ENCODE measurements at regions not wholly inside any gene's neighbourhood (a gene's known extent, or its start where the extent isn't known, plus 50 kb on each side); places are given as distances from the start of the nearest gene placed in this dataset.
"Not testable (repeated sequence)": the region's sequence is repeated elsewhere in the genome, so short reads cannot be mapped to it uniquely, and the experiment has no call there.

GRCh38 chr15:100772892-100773520 lies 106.6 kb upstream of the ALDH1A3 start:
- H3K9me3 ChIP-seq, result no peaks in the 10 kb centered on the region
- DNase-seq, result no peak
- no peaks in the 10 kb centered on the region for H3K27me3 ChIP-seq
- no peak overlapping the region for H3K27ac ChIP-seq
- H3K4me1 ChIP-seq, result no peaks in the 10 kb centered on the region
- intact Hi-C loops (cut with DNase I), result no loop called here
- ATAC-seq, result no peak
- TF ChIP-seq, protein P1, sequence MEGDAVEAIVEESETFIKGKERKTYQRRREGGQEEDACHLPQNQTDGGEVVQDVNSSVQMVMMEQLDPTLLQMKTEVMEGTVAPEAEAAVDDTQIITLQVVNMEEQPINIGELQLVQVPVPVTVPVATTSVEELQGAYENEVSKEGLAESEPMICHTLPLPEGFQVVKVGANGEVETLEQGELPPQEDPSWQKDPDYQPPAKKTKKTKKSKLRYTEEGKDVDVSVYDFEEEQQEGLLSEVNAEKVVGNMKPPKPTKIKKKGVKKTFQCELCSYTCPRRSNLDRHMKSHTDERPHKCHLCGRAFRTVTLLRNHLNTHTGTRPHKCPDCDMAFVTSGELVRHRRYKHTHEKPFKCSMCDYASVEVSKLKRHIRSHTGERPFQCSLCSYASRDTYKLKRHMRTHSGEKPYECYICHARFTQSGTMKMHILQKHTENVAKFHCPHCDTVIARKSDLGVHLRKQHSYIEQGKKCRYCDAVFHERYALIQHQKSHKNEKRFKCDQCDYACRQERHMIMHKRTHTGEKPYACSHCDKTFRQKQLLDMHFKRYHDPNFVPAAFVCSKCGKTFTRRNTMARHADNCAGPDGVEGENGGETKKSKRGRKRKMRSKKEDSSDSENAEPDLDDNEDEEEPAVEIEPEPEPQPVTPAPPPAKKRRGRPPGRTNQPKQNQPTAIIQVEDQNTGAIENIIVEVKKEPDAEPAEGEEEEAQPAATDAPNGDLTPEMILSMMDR (IDR thresholded peaks at IDR 0.05), result no peak
- H3K4me3 ChIP-seq, result no peak overlapping the region
- no peaks in the 10 kb centered on the region for H3K36me3 ChIP-seq

GRCh38 chr15:100774044-100774443 lies 105.6 kb upstream of the ALDH1A3 start:
- H3K9me3 ChIP-seq; H3K4me3 ChIP-seq; H3K27me3 ChIP-seq; ATAC-seq; H3K4me1 ChIP-seq; H3K36me3 ChIP-seq; H3K27ac ChIP-seq; intact Hi-C loops (cut with DNase I): not testable (repeated sequence)
- DNase-seq, result peak; percentile 53

- ATAC-seq (no peak), DNase-seq (peak; percentile 41)
- intact Hi-C loops (cut with DNase I), result no loop called here
- TF ChIP-seq, protein P1 (IDR thresholded peaks at IDR 0.05), result no peak
- Histone ChIP-seq H3K36me3 (no peaks in the 10 kb centered on the region), H3K4me1 (no peaks in the 10 kb centered on the region), H3K27ac (no peak overlapping the region), H3K27me3 (no peaks in the 10 kb centered on the region), H3K9me3 (no peaks in the 10 kb centered on the region), H3K4me3 (no peak overlapping the region)
Observed at GRCh38 chr15:100775581-100776185, 103.9 kb upstream of the ALDH1A3 start.

GRCh38 chr15:100777821-100778220 lies 101.8 kb upstream of the ALDH1A3 start:
- H3K4me1 ChIP-seq, result no peaks in the 10 kb centered on the region
- TF ChIP-seq, protein P1 (IDR thresholded peaks at IDR 0.05), result no peak
- intact Hi-C loops (cut with DNase I), result no loop called here
- H3K27me3 ChIP-seq, result no peaks in the 10 kb centered on the region
- H3K27ac ChIP-seq, result no peak overlapping the region
- H3K36me3 ChIP-seq, result no peaks in the 10 kb centered on the region
- no peak for ATAC-seq
- H3K4me3 ChIP-seq, result no peak overlapping the region
- H3K9me3 ChIP-seq, result no peaks in the 10 kb centered on the region
- no peak for DNase-seq

- ATAC-seq, result no peak
- H3K27ac ChIP-seq, result no peak overlapping the region
- H3K4me3 ChIP-seq, result no peak overlapping the region
- DNase-seq, result peak; percentile 39
- TF ChIP-seq, protein P1 (IDR thresholded peaks at IDR 0.05), result no peak
- H3K4me1 ChIP-seq, result no peaks in the 10 kb centered on the region
- H3K27me3 ChIP-seq, result no peaks in the 10 kb centered on the region
- H3K36me3 ChIP-seq, result no peaks in the 10 kb centered on the region
- intact Hi-C loops (cut with DNase I), result no loop called here
- no peaks in the 10 kb centered on the region for H3K9me3 ChIP-seq
Observed at GRCh38 chr15:100778831-100779288, 100.8 kb upstream of the ALDH1A3 start.

DNA sequence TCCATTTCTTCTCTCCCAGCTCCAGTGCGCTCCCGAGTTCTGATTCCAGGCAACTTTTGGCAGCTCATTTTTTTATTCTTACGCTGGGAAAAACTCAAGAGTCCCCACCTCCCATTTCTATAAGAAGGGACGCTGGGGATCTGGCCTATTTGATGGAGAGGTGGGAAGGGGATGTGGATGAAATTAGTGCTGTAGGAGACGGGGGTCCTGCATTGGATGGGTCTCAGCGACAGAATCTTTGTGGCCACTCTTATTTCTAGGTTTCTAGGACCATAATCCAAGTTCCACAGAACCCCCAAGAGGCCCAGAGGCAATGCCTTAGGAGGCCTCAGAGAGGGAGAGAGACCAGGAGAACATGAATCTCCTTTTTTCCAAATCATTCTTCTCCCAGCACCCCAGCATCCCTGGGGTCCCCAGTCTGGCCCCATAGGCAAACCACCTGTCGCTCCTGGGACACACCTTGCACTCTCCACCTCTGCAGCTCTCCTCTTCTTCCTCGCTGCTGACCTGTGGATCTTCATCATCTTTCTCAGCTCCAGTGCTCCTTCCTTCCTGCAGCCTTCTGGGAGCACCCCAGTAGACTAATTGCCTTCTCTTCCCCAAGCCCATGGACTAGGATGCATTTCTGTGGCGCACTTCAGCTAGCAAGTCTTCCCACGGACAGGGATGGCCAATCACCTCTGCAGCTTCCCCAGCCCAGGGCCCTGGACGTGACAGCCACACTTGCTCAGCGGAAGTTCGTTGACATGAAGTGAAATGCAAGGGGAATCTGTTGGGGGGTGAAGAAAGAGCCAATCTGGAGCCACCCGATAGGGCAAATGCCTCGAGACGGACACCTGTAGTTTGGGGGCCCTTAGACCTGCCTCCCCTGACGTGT lies 100.1 kb upstream of the ALDH1A3 start:
- ATAC-seq (no peak), DNase-seq (peak; percentile 35)
- Histone ChIP-seq H3K4me1 (no peaks in the 10 kb centered on the region), H3K27me3 (no peaks in the 10 kb centered on the region), H3K9me3 (no peaks in the 10 kb centered on the region), H3K4me3 (no peak overlapping the region), H3K27ac (no peak overlapping the region), H3K36me3 (no peaks in the 10 kb centered on the region)
- TF ChIP-seq, protein P1 (IDR thresholded peaks at IDR 0.05), result no peak
- intact Hi-C loops (cut with DNase I), result no loop called here

Measured in upper lobe of right lung (tissue), 1 donor.